ENCODE measurements at regions not wholly inside any gene's neighbourhood (a gene's known extent, or its start where the extent isn't known, plus 50 kb on each side); places are given as distances from the start of the nearest gene placed in this dataset.

DNA sequence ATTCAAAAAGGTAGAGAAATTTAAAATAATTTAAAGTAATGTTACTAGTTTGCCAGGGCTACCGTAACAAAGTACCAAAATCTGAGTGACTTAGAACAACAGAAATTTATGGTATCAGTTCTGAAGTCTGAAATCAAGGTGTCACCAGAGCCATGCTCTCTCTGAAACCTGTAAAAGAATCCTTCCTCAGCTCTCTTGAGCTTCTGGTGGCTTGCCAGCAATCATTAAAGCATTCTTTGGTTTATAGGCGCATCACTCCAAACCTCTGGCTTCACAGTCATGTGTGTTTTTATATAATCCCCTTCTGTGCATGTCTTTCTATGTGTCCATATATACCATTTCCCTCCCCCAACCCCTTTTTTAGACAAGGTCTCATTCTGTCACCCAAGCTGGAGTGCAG lies 220.3 kb downstream of the COX7C start:
- no peak for DNase-seq (ENCODE audit: low spot score)
- TF ChIP-seq, protein P1, sequence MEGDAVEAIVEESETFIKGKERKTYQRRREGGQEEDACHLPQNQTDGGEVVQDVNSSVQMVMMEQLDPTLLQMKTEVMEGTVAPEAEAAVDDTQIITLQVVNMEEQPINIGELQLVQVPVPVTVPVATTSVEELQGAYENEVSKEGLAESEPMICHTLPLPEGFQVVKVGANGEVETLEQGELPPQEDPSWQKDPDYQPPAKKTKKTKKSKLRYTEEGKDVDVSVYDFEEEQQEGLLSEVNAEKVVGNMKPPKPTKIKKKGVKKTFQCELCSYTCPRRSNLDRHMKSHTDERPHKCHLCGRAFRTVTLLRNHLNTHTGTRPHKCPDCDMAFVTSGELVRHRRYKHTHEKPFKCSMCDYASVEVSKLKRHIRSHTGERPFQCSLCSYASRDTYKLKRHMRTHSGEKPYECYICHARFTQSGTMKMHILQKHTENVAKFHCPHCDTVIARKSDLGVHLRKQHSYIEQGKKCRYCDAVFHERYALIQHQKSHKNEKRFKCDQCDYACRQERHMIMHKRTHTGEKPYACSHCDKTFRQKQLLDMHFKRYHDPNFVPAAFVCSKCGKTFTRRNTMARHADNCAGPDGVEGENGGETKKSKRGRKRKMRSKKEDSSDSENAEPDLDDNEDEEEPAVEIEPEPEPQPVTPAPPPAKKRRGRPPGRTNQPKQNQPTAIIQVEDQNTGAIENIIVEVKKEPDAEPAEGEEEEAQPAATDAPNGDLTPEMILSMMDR (IDR thresholded peaks at IDR 0.05): no peak
- ATAC-seq (ENCODE audit: low FRiP score): no peak

DNA sequence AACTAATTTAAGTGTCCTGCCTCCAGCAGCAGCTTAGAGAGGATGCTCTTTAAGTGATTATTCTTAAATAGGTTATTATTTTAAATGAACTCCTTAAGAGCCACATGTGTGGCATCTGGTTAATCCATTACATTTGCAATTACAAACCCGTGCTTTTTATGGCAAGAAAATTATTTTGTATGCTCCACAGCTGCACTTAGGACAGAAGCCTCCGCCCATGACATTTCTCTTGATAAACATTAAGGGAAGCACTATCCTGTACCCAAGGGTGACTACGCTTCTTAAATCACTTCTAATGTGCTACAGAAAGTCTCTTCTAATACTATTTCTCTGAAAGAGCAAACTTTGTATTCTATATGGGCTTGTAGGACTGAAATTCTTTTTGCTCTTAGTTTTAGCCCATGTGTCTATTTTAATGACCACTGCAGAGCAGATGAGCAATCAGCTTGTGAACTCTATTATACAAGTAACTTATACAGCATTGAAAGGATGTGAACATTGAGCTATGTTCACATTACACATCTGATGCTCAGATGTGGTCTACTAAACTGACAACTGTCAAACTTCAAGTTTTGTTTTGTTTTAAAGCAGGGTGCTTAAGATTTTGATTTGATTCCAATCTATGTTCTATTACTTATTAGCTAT lies 223.4 kb downstream of the COX7C start:
- ATAC-seq (ENCODE audit: low FRiP score) (no peak), DNase-seq (ENCODE audit: low spot score) (no peak)

DNA sequence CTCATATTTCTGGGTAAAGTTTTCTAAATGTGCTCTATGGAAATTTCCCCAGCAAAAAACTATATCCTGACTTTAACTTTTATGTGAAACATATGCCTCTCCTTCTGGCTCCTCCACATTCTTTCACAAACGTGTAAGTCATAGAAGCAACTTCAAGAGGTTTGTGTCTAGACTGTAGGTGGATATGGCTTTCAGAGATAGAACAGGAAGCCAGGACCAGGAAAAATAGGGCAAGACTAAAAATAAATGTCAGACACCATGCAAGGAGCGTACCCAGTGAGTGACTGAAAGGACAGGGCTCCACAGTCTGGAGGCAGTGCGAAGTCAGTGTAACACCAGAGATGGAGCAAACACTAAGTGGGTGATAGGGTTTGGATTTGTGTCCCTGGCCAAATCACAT lies 240.7 kb downstream of the COX7C start:
- ATAC-seq (ENCODE audit: low FRiP score) (no peak), DNase-seq (ENCODE audit: low spot score) (no peak)
- TF ChIP-seq, protein P1 (IDR thresholded peaks at IDR 0.05): no peak

More for the DNA sequence above, 223.4 kb downstream of the COX7C start:
- TF ChIP-seq, protein P1 (IDR thresholded peaks at IDR 0.05): no peak

DNA sequence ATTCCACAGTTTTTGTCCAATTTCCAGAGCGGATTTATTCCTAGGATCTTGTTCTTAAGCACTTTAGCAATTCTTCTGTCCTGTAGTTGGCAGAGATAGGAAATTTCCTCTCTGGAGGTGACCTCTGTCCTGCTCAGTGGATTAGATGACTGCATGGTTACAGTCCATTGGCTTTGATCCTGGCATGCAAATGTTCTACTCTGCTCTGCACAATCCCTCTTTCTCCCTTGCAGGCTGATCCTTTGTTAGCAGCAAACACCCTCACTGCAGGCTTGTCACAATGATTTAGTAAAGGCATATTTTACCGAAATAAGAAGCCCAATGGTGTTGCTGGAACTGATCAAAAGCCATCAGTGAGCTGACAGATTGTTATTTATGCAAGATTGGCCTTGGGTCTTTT lies 243.8 kb downstream of the COX7C start:
- TF ChIP-seq, protein P1 (IDR thresholded peaks at IDR 0.05): no peak
- DNase-seq (ENCODE audit: low spot score) (no peak), ATAC-seq (ENCODE audit: low FRiP score) (no peak)

DNA sequence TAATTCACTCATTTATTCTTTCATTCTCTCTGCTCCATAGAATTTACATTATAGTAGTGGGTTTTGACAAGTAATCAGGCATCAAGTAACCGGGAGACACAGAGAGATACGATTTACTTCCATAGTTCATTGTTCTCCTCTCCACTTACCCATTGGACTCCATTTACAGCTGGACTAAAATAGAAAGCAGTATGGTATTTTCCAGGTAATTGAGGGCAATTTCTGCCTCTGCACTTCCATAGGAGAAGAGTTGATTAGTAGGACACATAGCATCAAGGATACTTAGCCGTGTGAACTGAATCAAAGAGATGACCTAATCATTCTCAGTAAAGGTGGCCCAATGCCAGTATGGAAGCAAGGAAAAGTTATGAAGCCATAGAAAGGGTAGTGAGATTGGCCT lies 244.4 kb downstream of the COX7C start:
- TF ChIP-seq, protein P1 (IDR thresholded peaks at IDR 0.05): no peak
- ATAC-seq (ENCODE audit: low FRiP score): no peak
- DNase-seq (ENCODE audit: low spot score): no peak

DNA sequence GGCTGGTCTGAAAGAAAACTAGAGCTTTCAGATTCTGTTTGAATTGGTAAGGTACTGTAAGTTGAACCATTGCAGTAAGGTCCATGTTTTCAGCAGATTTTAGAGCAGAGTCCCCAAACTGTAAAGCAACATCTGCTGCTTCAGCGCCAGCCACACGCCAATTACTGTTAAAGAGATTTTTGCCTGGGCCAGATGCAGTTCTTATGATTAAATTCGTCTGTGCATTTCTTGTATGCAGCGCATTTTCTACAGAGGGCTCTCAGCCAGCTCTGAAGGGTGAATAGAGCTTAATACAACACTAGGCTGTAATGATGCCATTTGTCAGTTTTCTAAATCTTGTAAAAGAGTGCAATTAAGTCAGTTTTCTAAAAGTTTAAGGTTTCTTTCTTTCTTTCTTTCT lies 246.3 kb downstream of the COX7C start:
- ATAC-seq (ENCODE audit: low FRiP score) (no peak), DNase-seq (ENCODE audit: low spot score) (no peak)
- TF ChIP-seq, protein P1 (IDR thresholded peaks at IDR 0.05): no peak

DNA sequence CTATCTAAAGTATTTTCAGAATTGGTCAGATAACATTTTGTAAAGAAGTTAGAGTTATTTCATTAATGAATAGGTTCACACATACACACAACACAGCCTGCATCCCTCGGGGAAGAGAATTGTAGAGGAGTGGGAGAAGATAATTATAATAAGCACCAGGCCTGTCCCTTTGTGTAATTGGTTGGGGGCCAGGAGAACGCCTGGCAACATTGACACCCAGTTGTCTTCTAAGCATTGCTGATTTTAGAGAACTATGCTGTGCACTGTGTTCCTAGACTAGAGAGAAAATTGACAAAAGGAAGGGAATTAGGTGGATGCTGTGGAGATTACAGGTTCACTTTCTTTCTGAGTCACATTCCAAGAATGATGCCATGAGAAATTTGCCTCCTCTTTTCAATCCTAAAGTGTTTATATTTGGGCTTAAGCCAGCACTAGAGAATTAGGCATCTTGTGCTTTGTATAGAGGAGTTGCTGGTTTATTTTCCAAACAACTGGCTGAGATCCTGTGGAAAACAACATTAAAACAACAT lies 247.6 kb downstream of the COX7C start:
- TF ChIP-seq, protein P1 (IDR thresholded peaks at IDR 0.05): no peak
- no peak for DNase-seq (ENCODE audit: low spot score)
- ATAC-seq (ENCODE audit: low FRiP score): no peak
